ENCODE measurements at regions not wholly inside any gene's neighbourhood (a gene's known extent, or its start where the extent isn't known, plus 50 kb on each side); places are given as distances from the start of the nearest gene placed in this dataset.

GRCh38 chr2:16124881-16125613, 184.7 kb downstream of the MYCN start:
- DNase-seq, result no peak

- no peak for DNase-seq
Observed at GRCh38 chr2:16123856-16124780, 183.8 kb downstream of the MYCN start.

GRCh38 chr2:16123421-16123820, 183.1 kb downstream of the MYCN start:
- DNase-seq, result no peak

- DNase-seq, result no peak
Observed at GRCh38 chr2:16122556-16122955, 182.2 kb downstream of the MYCN start.

GRCh38 chr2:16121986-16122390, 181.6 kb downstream of the MYCN start:
- no peak for DNase-seq

GRCh38 chr2:16121231-16121985, 181.1 kb downstream of the MYCN start:
- DNase-seq, result no peak

- DNase-seq, result no peak
Observed at GRCh38 chr2:16120591-16121180, 180.3 kb downstream of the MYCN start.

- no peak for DNase-seq
Observed at GRCh38 chr2:16119741-16120140, 179.4 kb downstream of the MYCN start.

- no peak for DNase-seq
Observed at GRCh38 chr2:16118611-16119590, 178.6 kb downstream of the MYCN start.

- no peak for DNase-seq
Observed at GRCh38 chr2:16117791-16118610, 177.7 kb downstream of the MYCN start.

GRCh38 chr2:16117021-16117700, 176.8 kb downstream of the MYCN start:
- no peak for DNase-seq

GRCh38 chr2:16115881-16116830, 175.8 kb downstream of the MYCN start:
- DNase-seq, result no peak

GRCh38 chr2:16115291-16115690, 174.9 kb downstream of the MYCN start:
- DNase-seq, result no peak

GRCh38 chr2:16114836-16115235, 174.5 kb downstream of the MYCN start:
- DNase-seq, result no peak

- no peak for DNase-seq
Observed at GRCh38 chr2:16114070-16114469, 173.7 kb downstream of the MYCN start.

- no peak for DNase-seq
Observed at GRCh38 chr2:16113568-16113967, 173.2 kb downstream of the MYCN start.

GRCh38 chr2:16112972-16113560, 172.7 kb downstream of the MYCN start:
- no peak for DNase-seq

GRCh38 chr2:16112251-16112971, 172.1 kb downstream of the MYCN start:
- no peak for DNase-seq

All from RPMI8226 (cell line).